ENCODE measurements at regions not wholly inside any gene's neighbourhood (a gene's known extent, or its start where the extent isn't known, plus 50 kb on each side); places are given as distances from the start of the nearest gene placed in this dataset.

GRCh38 chr11:45060707-45061106 is 85.7 kb upstream of the PRDM11 start:
- peaks cover 0 to 3% of the 10 kb centered on the region in 2 donors for H3K9me3 Mint-ChIP-seq
- no peak overlapping the region for H3K4me3 Mint-ChIP-seq
- H3K27me3 Mint-ChIP-seq, result peaks cover 0 to 2% of the 10 kb centered on the region in 2 donors
- DNase-seq, result no peak
- H3K27ac Mint-ChIP-seq, result no peak overlapping the region
- no peak for ATAC-seq (replicated peaks)
- peaks cover 0 to 11% of the 10 kb centered on the region in 2 donors for H3K4me1 Mint-ChIP-seq (ENCODE audit: low read depth in 2 of 2)
- no peaks in the 10 kb centered on the region for H3K36me3 Mint-ChIP-seq (ENCODE audit: insufficient read depth)

GRCh38 chr11:45061641-45062040 is 84.8 kb upstream of the PRDM11 start:
- H3K36me3 Mint-ChIP-seq (ENCODE audit: insufficient read depth), result no peaks in the 10 kb centered on the region
- ATAC-seq (replicated peaks) (no peak), DNase-seq (no peak)
- H3K27ac Mint-ChIP-seq, result no peak overlapping the region
- H3K9me3 Mint-ChIP-seq, result peaks cover 0 to 3% of the 10 kb centered on the region in 2 donors
- no peaks in the 10 kb centered on the region for H3K27me3 Mint-ChIP-seq
- peaks cover 0 to 11% of the 10 kb centered on the region in 2 donors for H3K4me1 Mint-ChIP-seq (ENCODE audit: low read depth in 2 of 2)
- no peak overlapping the region for H3K4me3 Mint-ChIP-seq

- no peaks in the 10 kb centered on the region for H3K27me3 Mint-ChIP-seq
- H3K9me3 Mint-ChIP-seq, result peaks cover 0 to 3% of the 10 kb centered on the region in 2 donors
- DNase-seq, result no peak
- no peak overlapping the region for H3K27ac Mint-ChIP-seq
- peaks cover 0 to 11% of the 10 kb centered on the region in 2 donors for H3K4me1 Mint-ChIP-seq (ENCODE audit: low read depth in 2 of 2)
- H3K4me3 Mint-ChIP-seq, result no peak overlapping the region
- no peaks in the 10 kb centered on the region for H3K36me3 Mint-ChIP-seq (ENCODE audit: insufficient read depth)
- no peak for ATAC-seq (replicated peaks)
Measured at GRCh38 chr11:45062115-45062514, 84.3 kb upstream of the PRDM11 start.

- Mint-ChIP-seq H3K4me1 (ENCODE audit: low read depth in 2 of 2) (peaks cover 0 to 5% of the 10 kb centered on the region in 2 donors), H3K27me3 (no peaks in the 10 kb centered on the region), H3K36me3 (ENCODE audit: insufficient read depth) (no peaks in the 10 kb centered on the region), H3K9me3 (peaks cover 0 to 3% of the 10 kb centered on the region in 2 donors), H3K27ac (peak overlapping the region in 1 of 2 donors; percentile 26), H3K4me3 (no peak overlapping the region)
- no peak for DNase-seq
- ATAC-seq (replicated peaks), result no peak
Measured at GRCh38 chr11:45062974-45063635, 83.3 kb upstream of the PRDM11 start.

GRCh38 chr11:45063669-45064068 is 82.8 kb upstream of the PRDM11 start:
- ATAC-seq (replicated peaks) (no peak), DNase-seq (no peak)
- no peak overlapping the region for H3K4me3 Mint-ChIP-seq
- H3K9me3 Mint-ChIP-seq, result peaks cover 0 to 3% of the 10 kb centered on the region in 2 donors
- H3K4me1 Mint-ChIP-seq (ENCODE audit: low read depth in 2 of 2), result peaks cover 0 to under 1% of the 10 kb centered on the region in 2 donors
- no peak overlapping the region for H3K27ac Mint-ChIP-seq
- no peaks in the 10 kb centered on the region for H3K36me3 Mint-ChIP-seq (ENCODE audit: insufficient read depth)
- no peaks in the 10 kb centered on the region for H3K27me3 Mint-ChIP-seq

GRCh38 chr11:45067966-45068365 is 78.5 kb upstream of the PRDM11 start:
- Mint-ChIP-seq H3K9me3 (peaks cover 0 to 3% of the 10 kb centered on the region in 2 donors), H3K4me1 (ENCODE audit: low read depth in 2 of 2) (peaks cover 7 to 10% of the 10 kb centered on the region in 2 donors), H3K4me3 (no peak overlapping the region), H3K27ac (no peak overlapping the region), H3K36me3 (ENCODE audit: insufficient read depth) (peaks cover 2% of the 10 kb centered on the region), H3K27me3 (no peaks in the 10 kb centered on the region)
- DNase-seq (no peak), ATAC-seq (replicated peaks) (no peak)

GRCh38 chr11:45071232-45071631 is 75.2 kb upstream of the PRDM11 start:
- Mint-ChIP-seq H3K9me3 (no peaks in the 10 kb centered on the region), H3K36me3 (ENCODE audit: insufficient read depth) (peaks cover 2% of the 10 kb centered on the region), H3K27ac (peak overlapping the region in 1 of 2 donors; percentile 15), H3K4me1 (ENCODE audit: low read depth in 2 of 2) (peaks cover 15 to 25% of the 10 kb centered on the region in 2 donors), H3K4me3 (no peak overlapping the region), H3K27me3 (no peaks in the 10 kb centered on the region)
- DNase-seq (no peak), ATAC-seq (replicated peaks) (no peak)

GRCh38 chr11:45073685-45074141 is 72.7 kb upstream of the PRDM11 start:
- Mint-ChIP-seq H3K27ac (peak overlapping the region in 1 of 2 donors; percentile 82), H3K36me3 (ENCODE audit: insufficient read depth) (peaks cover 2% of the 10 kb centered on the region), H3K4me1 (ENCODE audit: low read depth in 2 of 2) (peaks cover 20 to 31% of the 10 kb centered on the region in 2 donors), H3K9me3 (no peaks in the 10 kb centered on the region), H3K4me3 (peak overlapping the region in 1 of 2 donors; percentile 43), H3K27me3 (no peaks in the 10 kb centered on the region)
- ATAC-seq (replicated peaks) (peak; percentile 81), DNase-seq (peak in 1 of 3 experiments; percentile 6)

GRCh38 chr11:45075519-45075918 is 70.9 kb upstream of the PRDM11 start:
- DNase-seq (no peak), ATAC-seq (replicated peaks) (no peak)
- H3K9me3 Mint-ChIP-seq, result no peaks in the 10 kb centered on the region
- H3K4me3 Mint-ChIP-seq, result no peak overlapping the region
- H3K27me3 Mint-ChIP-seq, result no peaks in the 10 kb centered on the region
- H3K27ac Mint-ChIP-seq, result no peak overlapping the region
- H3K4me1 Mint-ChIP-seq (ENCODE audit: low read depth in 2 of 2), result peaks cover 36 to 49% of the 10 kb centered on the region in 2 donors
- H3K36me3 Mint-ChIP-seq (ENCODE audit: insufficient read depth), result peaks cover 9% of the 10 kb centered on the region

GRCh38 chr11:45075952-45076351 is 70.5 kb upstream of the PRDM11 start:
- no peak overlapping the region for H3K27ac Mint-ChIP-seq
- no peaks in the 10 kb centered on the region for H3K27me3 Mint-ChIP-seq
- no peak overlapping the region for H3K4me3 Mint-ChIP-seq
- no peak for ATAC-seq (replicated peaks)
- H3K36me3 Mint-ChIP-seq (ENCODE audit: insufficient read depth), result peaks cover 10% of the 10 kb centered on the region
- H3K4me1 Mint-ChIP-seq (ENCODE audit: low read depth in 2 of 2), result peaks cover 38 to 53% of the 10 kb centered on the region in 2 donors
- no peaks in the 10 kb centered on the region for H3K9me3 Mint-ChIP-seq
- DNase-seq, result no peak

- Mint-ChIP-seq H3K36me3 (ENCODE audit: insufficient read depth) (peaks cover 10% of the 10 kb centered on the region), H3K4me1 (ENCODE audit: low read depth in 2 of 2) (peaks cover 47 to 56% of the 10 kb centered on the region in 2 donors), H3K9me3 (no peaks in the 10 kb centered on the region), H3K27me3 (no peaks in the 10 kb centered on the region), H3K27ac (no peak overlapping the region), H3K4me3 (no peak overlapping the region)
- no peak for DNase-seq
- ATAC-seq (replicated peaks), result no peak
Measured at GRCh38 chr11:45076761-45077160, 69.7 kb upstream of the PRDM11 start.

- H3K27me3 Mint-ChIP-seq, result no peaks in the 10 kb centered on the region
- H3K36me3 Mint-ChIP-seq (ENCODE audit: insufficient read depth), result peaks cover 10% of the 10 kb centered on the region
- H3K27ac Mint-ChIP-seq, result peak overlapping the region; percentile 92 to 96
- no peaks in the 10 kb centered on the region for H3K9me3 Mint-ChIP-seq
- no peak for ATAC-seq (replicated peaks)
- peak overlapping the region; percentile 79 to 81 for H3K4me3 Mint-ChIP-seq
- H3K4me1 Mint-ChIP-seq (ENCODE audit: low read depth in 2 of 2), result peaks cover 56 to 59% of the 10 kb centered on the region in 2 donors
- no peak for DNase-seq
Measured at GRCh38 chr11:45078236-45079074, 68.0 kb upstream of the PRDM11 start.

- H3K4me1 Mint-ChIP-seq (ENCODE audit: low read depth in 2 of 2), result peaks cover 62 to 63% of the 10 kb centered on the region in 2 donors
Measured at GRCh38 chr11:45079075-45079444, 67.4 kb upstream of the PRDM11 start.

More at GRCh38 chr11:45079075-45079444, 67.4 kb upstream of the PRDM11 start:
- no peak for ATAC-seq (replicated peaks)
- Mint-ChIP-seq H3K36me3 (ENCODE audit: insufficient read depth) (peaks cover 10% of the 10 kb centered on the region), H3K27me3 (no peaks in the 10 kb centered on the region), H3K9me3 (no peaks in the 10 kb centered on the region), H3K4me3 (peak overlapping the region; percentile 79 to 81), H3K27ac (peak overlapping the region; percentile 92 to 96)
- DNase-seq, result no peak
